Hematopoietic multipotent progenitor cell treated with erythropoietin and hydrocortisone succinate and interleukin-3 and kit ligand, for 17 days (in vitro differentiated cells): ENCODE measurements at regions not wholly inside any gene's neighbourhood (a gene's known extent, or its start where the extent isn't known, plus 50 kb on each side); places are given as distances from the start of the nearest gene placed in this dataset.

Experiments used
- DNase-seq: peaks from one replicate; pipeline ENCODE4 v3.0.0-alpha.2; 2015; ENCODE audit warnings: low spot score

GRCh38 chr1:55326496-55327243, 111.5 kb upstream of the USP24 start:
- DNase-seq: no peak

- DNase-seq: no peak
Observed at GRCh38 chr1:55323760-55324159, 108.6 kb upstream of the USP24 start.

- no peak for DNase-seq
Observed at GRCh38 chr1:55322842-55323241, 107.7 kb upstream of the USP24 start.

GRCh38 chr1:55321942-55322341, 106.8 kb upstream of the USP24 start:
- DNase-seq: no peak

GRCh38 chr1:55320891-55321290, 105.7 kb upstream of the USP24 start:
- DNase-seq: no peak

- DNase-seq: no peak
Observed at GRCh38 chr1:55318116-55318817, 103.1 kb upstream of the USP24 start.

GRCh38 chr1:55317673-55318072, 102.5 kb upstream of the USP24 start:
- DNase-seq: no peak

- DNase-seq: no peak
Observed at GRCh38 chr1:55316947-55317662, 101.9 kb upstream of the USP24 start.

GRCh38 chr1:55316502-55316901, 101.3 kb upstream of the USP24 start:
- DNase-seq: no peak

GRCh38 chr1:55315552-55315951, 100.4 kb upstream of the USP24 start:
- DNase-seq: no peak

- no peak for DNase-seq
Observed at GRCh38 chr1:55314740-55315139, 99.6 kb upstream of the USP24 start.

GRCh38 chr1:55313903-55314302, 98.7 kb upstream of the USP24 start:
- DNase-seq: no peak

- no peak for DNase-seq
Observed at GRCh38 chr1:55311979-55312378, 96.8 kb upstream of the USP24 start.

GRCh38 chr1:55311057-55311641, 96.0 kb upstream of the USP24 start:
- no peak for DNase-seq

- DNase-seq: no peak
Observed at GRCh38 chr1:55310505-55310971, 95.4 kb upstream of the USP24 start.

GRCh38 chr1:55309786-55310504, 94.8 kb upstream of the USP24 start:
- no peak for DNase-seq

- DNase-seq: no peak
Observed at GRCh38 chr1:55309053-55309452, 93.9 kb upstream of the USP24 start.

GRCh38 chr1:55305735-55306134, 90.6 kb upstream of the USP24 start:
- no peak for DNase-seq

- DNase-seq: no peak
Observed at GRCh38 chr1:55304229-55304740, 89.1 kb upstream of the USP24 start.

- no peak for DNase-seq
Observed at GRCh38 chr1:55302972-55303371, 87.8 kb upstream of the USP24 start.

- no peak for DNase-seq
Observed at GRCh38 chr1:55301912-55302311, 86.7 kb upstream of the USP24 start.

GRCh38 chr1:55300975-55301374, 85.8 kb upstream of the USP24 start:
- no peak for DNase-seq
